ENCODE measurements at regions not wholly inside any gene's neighbourhood (a gene's known extent, or its start where the extent isn't known, plus 50 kb on each side); places are given as distances from the start of the nearest gene placed in this dataset.
A peak's percentile ranks its signal among the peaks of the same experiment; 100 is the strongest.

DNA sequence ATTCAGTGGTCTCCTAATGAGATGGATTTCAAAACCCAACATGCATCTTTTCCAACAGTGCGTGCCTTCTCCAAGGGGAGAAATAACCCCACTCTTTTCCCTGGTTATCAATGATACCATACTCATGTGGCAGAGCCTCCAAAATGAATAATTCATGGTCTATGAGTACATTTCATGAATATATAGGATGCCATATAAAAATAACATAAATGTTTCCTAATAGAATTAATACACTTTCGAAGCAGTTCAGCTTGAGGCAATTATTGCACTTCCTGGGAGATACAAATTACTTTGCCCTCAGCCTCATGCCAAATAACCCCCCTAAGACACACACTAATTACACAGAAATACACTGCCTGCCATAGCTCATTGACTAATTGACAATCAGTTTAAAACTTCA lies 318.6 kb downstream of the ZSWIM6 start:
- no peaks in the 10 kb centered on the region for H3K9me3 Mint-ChIP-seq (ENCODE audit: low read depth)
- DNase-seq: no peak
- no peaks in the 10 kb centered on the region for H3K36me3 Mint-ChIP-seq
- no peak overlapping the region for H3K4me3 Mint-ChIP-seq
- H3K4me1 Mint-ChIP-seq: no peaks in the 10 kb centered on the region
- no peak for ATAC-seq
- H3K27me3 Mint-ChIP-seq: peaks cover 23% of the 10 kb centered on the region
- CTCF ChIA-PET: interaction anchor here (1.3 kb wide), 1 partner anchor 9 kb away, joined by 3 read pairs; no protein-coding TSS in a partner anchor
- no peak overlapping the region for H3K27ac Mint-ChIP-seq

- CTCF ChIA-PET: interaction anchor here (1.3 kb wide), 1 partner anchor 8 kb away, joined by 3 read pairs; no protein-coding TSS in a partner anchor
- ATAC-seq (no peak), DNase-seq (no peak)
- no peaks in the 10 kb centered on the region for H3K36me3 Mint-ChIP-seq
- H3K4me1 Mint-ChIP-seq: no peaks in the 10 kb centered on the region
- H3K27me3 Mint-ChIP-seq: peaks cover 23% of the 10 kb centered on the region
- no peaks in the 10 kb centered on the region for H3K9me3 Mint-ChIP-seq (ENCODE audit: low read depth)
- no peak overlapping the region for H3K27ac Mint-ChIP-seq
- no peak overlapping the region for H3K4me3 Mint-ChIP-seq
Measured at GRCh38 chr5:61651195-61651594, 319.1 kb downstream of the ZSWIM6 start.

DNA sequence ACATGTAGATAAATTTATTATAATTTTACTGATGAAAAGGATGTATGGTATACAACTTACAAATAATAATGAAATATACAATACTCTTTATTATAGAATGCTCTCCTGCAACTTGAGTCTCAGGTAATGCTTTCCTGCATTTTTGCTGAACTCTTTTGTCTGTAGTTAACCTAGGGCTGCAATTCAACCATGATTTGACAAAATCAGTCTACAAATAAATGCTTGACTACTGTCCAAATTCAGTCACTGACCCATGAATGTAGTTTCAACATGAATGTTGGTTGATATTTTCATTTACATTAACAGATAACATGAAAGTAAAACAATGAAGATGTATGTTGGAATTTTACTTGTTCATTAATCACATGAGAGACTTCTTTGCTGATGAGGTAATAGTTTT lies 320.9 kb downstream of the ZSWIM6 start:
- CTCF ChIA-PET: no interaction called here
- ATAC-seq: no peak
- peaks cover 31% of the 10 kb centered on the region for H3K27me3 Mint-ChIP-seq
- H3K9me3 Mint-ChIP-seq (ENCODE audit: low read depth): no peaks in the 10 kb centered on the region
- H3K4me1 Mint-ChIP-seq: no peaks in the 10 kb centered on the region
- H3K36me3 Mint-ChIP-seq: no peaks in the 10 kb centered on the region
- H3K27ac Mint-ChIP-seq: no peak overlapping the region
- DNase-seq: no peak
- H3K4me3 Mint-ChIP-seq: no peak overlapping the region

DNA sequence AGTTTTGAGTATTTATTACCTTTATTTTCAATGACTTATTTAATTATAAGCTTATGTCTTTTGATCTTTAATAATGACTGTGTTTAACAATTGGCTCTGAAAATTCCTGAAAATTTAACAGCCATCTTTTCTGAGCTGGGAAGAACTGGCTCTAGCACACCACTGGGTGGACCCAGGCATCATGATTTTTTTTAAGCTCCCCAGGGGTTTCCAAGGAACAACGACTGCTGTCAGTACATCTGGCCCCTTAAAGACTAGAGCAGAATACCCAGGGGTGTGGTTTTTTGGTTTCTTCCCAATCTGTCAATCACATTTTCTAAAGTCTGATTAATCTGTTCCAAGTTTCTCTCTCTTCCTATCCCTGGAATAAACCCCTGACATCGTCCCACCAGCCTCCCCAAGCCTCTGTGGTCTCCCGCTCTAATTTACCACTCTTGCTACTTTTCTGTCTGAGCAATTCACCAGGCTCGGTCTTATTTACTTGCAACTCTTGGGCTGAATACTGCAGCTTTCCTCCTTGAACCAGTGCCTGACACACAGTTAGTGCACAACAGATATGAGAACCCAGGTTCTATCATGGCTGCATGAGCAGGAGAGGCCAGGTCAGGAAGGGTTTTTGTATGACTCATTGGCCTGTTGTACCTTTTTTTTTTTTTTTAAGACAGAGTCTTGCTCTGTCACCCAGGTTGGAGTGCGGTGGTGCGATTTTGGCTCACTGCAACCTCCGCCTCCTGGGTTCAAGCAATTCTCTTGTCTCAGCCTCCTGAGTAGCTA lies 321.9 kb downstream of the ZSWIM6 start:
- H3K4me1 Mint-ChIP-seq: no peaks in the 10 kb centered on the region
- ATAC-seq (no peak), DNase-seq (no peak)
- no peaks in the 10 kb centered on the region for H3K9me3 Mint-ChIP-seq (ENCODE audit: low read depth)
- CTCF ChIA-PET: no interaction called here
- H3K27me3 Mint-ChIP-seq: peaks cover 30% of the 10 kb centered on the region
- no peaks in the 10 kb centered on the region for H3K36me3 Mint-ChIP-seq
- H3K4me3 Mint-ChIP-seq: no peak overlapping the region
- H3K27ac Mint-ChIP-seq: no peak overlapping the region

- Mint-ChIP-seq H3K27ac (no peak overlapping the region), H3K9me3 (ENCODE audit: low read depth) (no peaks in the 10 kb centered on the region), H3K4me3 (no peak overlapping the region), H3K27me3 (peaks cover 29% of the 10 kb centered on the region), H3K36me3 (no peaks in the 10 kb centered on the region), H3K4me1 (no peaks in the 10 kb centered on the region)
- no peak for DNase-seq
- CTCF ChIA-PET: interaction anchor here (1.1 kb wide), 1 partner anchor 12 kb away, joined by 4 read pairs; no protein-coding TSS in a partner anchor
- no peak for ATAC-seq
Measured at GRCh38 chr5:61654876-61655275, 322.8 kb downstream of the ZSWIM6 start.

DNA sequence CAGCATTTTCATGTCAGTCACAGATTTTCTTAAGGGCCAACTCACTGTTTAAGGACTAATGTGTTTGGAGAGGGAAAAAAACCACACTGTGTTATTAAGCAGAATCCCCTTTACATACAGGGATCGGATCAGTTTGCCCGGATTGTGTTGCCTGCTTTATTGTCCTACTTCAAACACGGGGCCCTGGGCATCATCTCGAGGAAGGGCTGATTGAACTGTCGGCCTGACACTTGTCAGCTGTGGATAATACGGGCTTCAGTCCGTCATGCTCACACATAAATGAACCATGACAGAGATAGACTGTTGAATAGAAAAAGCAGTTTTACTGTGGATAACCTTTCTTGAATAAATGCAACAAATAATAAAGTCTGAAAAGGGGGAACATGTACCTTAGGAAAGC lies 325.0 kb downstream of the ZSWIM6 start:
- peaks cover 28% of the 10 kb centered on the region for H3K27me3 Mint-ChIP-seq
- DNase-seq (no peak), ATAC-seq (no peak)
- no peaks in the 10 kb centered on the region for H3K9me3 Mint-ChIP-seq (ENCODE audit: low read depth)
- no peaks in the 10 kb centered on the region for H3K36me3 Mint-ChIP-seq
- H3K27ac Mint-ChIP-seq: no peak overlapping the region
- no peak overlapping the region for H3K4me3 Mint-ChIP-seq
- H3K4me1 Mint-ChIP-seq: no peaks in the 10 kb centered on the region
- CTCF ChIA-PET: interaction anchor here (1.1 to 2.5 kb wide), 5 partner anchors 13 to 698 kb away, joined by 3 to 11 read pairs (median 4); no protein-coding TSS in a partner anchor

GRCh38 chr5:61657686-61658085 lies 325.6 kb downstream of the ZSWIM6 start:
- no peak overlapping the region for H3K27ac Mint-ChIP-seq
- CTCF ChIA-PET: interaction anchor here (1.1 to 2.5 kb wide), 9 partner anchors 9 to 699 kb away, joined by 3 to 11 read pairs (median 4); no protein-coding TSS in a partner anchor
- H3K27me3 Mint-ChIP-seq: peaks cover 27% of the 10 kb centered on the region
- H3K4me3 Mint-ChIP-seq: no peak overlapping the region
- no peak for ATAC-seq
- no peaks in the 10 kb centered on the region for H3K36me3 Mint-ChIP-seq
- DNase-seq: no peak
- no peaks in the 10 kb centered on the region for H3K4me1 Mint-ChIP-seq
- no peaks in the 10 kb centered on the region for H3K9me3 Mint-ChIP-seq (ENCODE audit: low read depth)

GRCh38 chr5:61658592-61659008 lies 326.5 kb downstream of the ZSWIM6 start:
- no peaks in the 10 kb centered on the region for H3K4me1 Mint-ChIP-seq
- H3K36me3 Mint-ChIP-seq: no peaks in the 10 kb centered on the region
- H3K27ac Mint-ChIP-seq: no peak overlapping the region
- CTCF ChIA-PET: interaction anchor here (0.5 to 2.5 kb wide), 17 partner anchors 8 to 699 kb away, joined by 3 to 11 read pairs (median 4); no protein-coding TSS in a partner anchor
- peaks cover 24% of the 10 kb centered on the region for H3K27me3 Mint-ChIP-seq
- H3K9me3 Mint-ChIP-seq (ENCODE audit: low read depth): no peaks in the 10 kb centered on the region
- H3K4me3 Mint-ChIP-seq: no peak overlapping the region
- ATAC-seq (peak; percentile 78), DNase-seq (peak; percentile 82)

DNA sequence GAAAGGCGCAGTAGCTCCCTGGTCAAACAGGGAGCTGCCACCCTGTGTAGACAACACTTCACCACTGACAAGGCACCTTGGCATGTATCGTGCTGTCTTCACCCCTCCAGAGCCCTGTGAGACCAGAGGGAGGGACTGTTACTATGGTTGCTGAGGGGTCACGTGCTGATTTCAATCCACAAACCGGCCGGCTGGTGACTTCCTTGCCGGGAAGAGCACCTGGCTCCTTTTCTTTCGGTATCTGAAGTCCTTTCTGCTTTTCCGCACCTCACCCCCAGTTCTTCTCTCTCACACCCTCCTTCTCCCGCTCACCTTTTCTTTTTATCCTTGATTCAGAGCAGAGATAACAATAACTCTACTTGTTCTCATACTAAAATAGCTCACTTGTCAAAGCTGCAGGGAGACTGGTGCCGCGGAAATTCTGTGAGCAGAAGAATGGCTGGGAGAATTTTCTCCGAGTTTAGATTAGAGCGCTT lies 327.2 kb downstream of the ZSWIM6 start:
- no peaks in the 10 kb centered on the region for H3K9me3 Mint-ChIP-seq (ENCODE audit: low read depth)
- peaks cover 21% of the 10 kb centered on the region for H3K27me3 Mint-ChIP-seq
- DNase-seq (no peak), ATAC-seq (no peak)
- no peak overlapping the region for H3K27ac Mint-ChIP-seq
- no peaks in the 10 kb centered on the region for H3K4me1 Mint-ChIP-seq
- CTCF ChIA-PET: interaction anchor here (0.5 to 2.5 kb wide), 17 partner anchors 8 to 700 kb away, joined by 3 to 11 read pairs (median 4); no protein-coding TSS in a partner anchor
- H3K36me3 Mint-ChIP-seq: no peaks in the 10 kb centered on the region
- no peak overlapping the region for H3K4me3 Mint-ChIP-seq

GRCh38 chr5:61662670-61663069 lies 330.6 kb downstream of the ZSWIM6 start:
- H3K4me1 Mint-ChIP-seq: peaks cover 5% of the 10 kb centered on the region
- H3K27me3 Mint-ChIP-seq: peaks cover 8% of the 10 kb centered on the region
- no peaks in the 10 kb centered on the region for H3K36me3 Mint-ChIP-seq
- no peaks in the 10 kb centered on the region for H3K9me3 Mint-ChIP-seq (ENCODE audit: low read depth)
- no peak overlapping the region for H3K27ac Mint-ChIP-seq
- no peak overlapping the region for H3K4me3 Mint-ChIP-seq
- no peak for ATAC-seq
- CTCF ChIA-PET: no interaction called here
- no peak for DNase-seq

GRCh38 chr5:61666064-61666621 lies 334.1 kb downstream of the ZSWIM6 start:
- H3K4me1 Mint-ChIP-seq: peaks cover 5% of the 10 kb centered on the region
- no peak overlapping the region for H3K27ac Mint-ChIP-seq
- peaks cover 19% of the 10 kb centered on the region for H3K27me3 Mint-ChIP-seq
- H3K36me3 Mint-ChIP-seq: no peaks in the 10 kb centered on the region
- H3K4me3 Mint-ChIP-seq: no peak overlapping the region
- CTCF ChIA-PET: interaction anchor here (1.5 kb wide), 2 partner anchors 7 to 11 kb away, joined by 4 to 7 read pairs; no protein-coding TSS in a partner anchor
- H3K9me3 Mint-ChIP-seq (ENCODE audit: low read depth): no peaks in the 10 kb centered on the region
- no peak for DNase-seq
- no peak for ATAC-seq

GRCh38 chr5:61667525-61668218 lies 335.6 kb downstream of the ZSWIM6 start:
- H3K4me3 Mint-ChIP-seq: no peak overlapping the region
- H3K27ac Mint-ChIP-seq: no peak overlapping the region
- no peaks in the 10 kb centered on the region for H3K36me3 Mint-ChIP-seq
- CTCF ChIA-PET: interaction anchor here (1.5 kb wide), 2 partner anchors 9 to 12 kb away, joined by 4 to 7 read pairs; no protein-coding TSS in a partner anchor
- peaks cover 19% of the 10 kb centered on the region for H3K27me3 Mint-ChIP-seq
- no peaks in the 10 kb centered on the region for H3K9me3 Mint-ChIP-seq (ENCODE audit: low read depth)
- ATAC-seq (no peak), DNase-seq (no peak)
- peaks cover 5% of the 10 kb centered on the region for H3K4me1 Mint-ChIP-seq

DNA sequence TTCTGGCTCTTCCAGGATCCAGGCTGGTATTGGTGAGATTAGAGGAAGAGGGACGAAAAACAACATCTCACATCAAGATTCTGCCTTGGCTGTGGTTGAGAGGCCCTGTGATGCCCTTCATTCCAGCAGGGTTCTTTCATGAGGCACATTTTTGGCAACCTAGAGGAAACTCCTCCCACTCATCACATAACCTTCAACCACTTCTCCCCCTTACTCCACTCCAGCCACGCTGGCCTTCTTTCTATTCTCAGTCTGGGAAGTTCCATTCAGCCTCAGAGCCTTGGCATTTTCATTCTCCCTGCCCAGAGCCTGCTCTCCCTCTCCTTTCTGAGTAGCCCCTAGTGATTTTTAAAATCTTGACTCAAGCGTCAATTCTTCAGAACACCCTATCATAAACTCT lies 337.5 kb downstream of the ZSWIM6 start:
- H3K9me3 Mint-ChIP-seq (ENCODE audit: low read depth): no peaks in the 10 kb centered on the region
- peaks cover 15% of the 10 kb centered on the region for H3K27me3 Mint-ChIP-seq
- CTCF ChIA-PET: no interaction called here
- peaks cover 5% of the 10 kb centered on the region for H3K4me1 Mint-ChIP-seq
- H3K36me3 Mint-ChIP-seq: no peaks in the 10 kb centered on the region
- no peak overlapping the region for H3K4me3 Mint-ChIP-seq
- no peak overlapping the region for H3K27ac Mint-ChIP-seq
- DNase-seq (no peak), ATAC-seq (no peak)

All from activated CD8-positive, alpha-beta memory T cell treated with anti-CD3 and anti-CD28 coated beads, Interleukin-2, amount 10 ng/mL, durations not matched to agents 7 days and 5 days (primary cell).